Spleen (tissue), 7 donors: ENCODE measurements at regions not wholly inside any gene's neighbourhood (a gene's known extent, or its start where the extent isn't known, plus 50 kb on each side); places are given as distances from the start of the nearest gene placed in this dataset.

Experiments used
- CTCF ChIP-seq, 11 experiments: fragments of 200-600 bp in 7 of 11; fragments of 450-650 bp in 4 of 11; sonication (generic) in 4 of 11; IDR thresholded peaks in 8 of 11; conservative IDR thresholded peaks in 3 of 11; 1 replicate in 7 of 11; 2 replicates in 4 of 11; pipeline versions ENCODE4 v1.4.0 to v1.8.0; 2016 to 2021; ENCODE audit warnings: antibody characterized with exemption in 11 of 11, inconsistent platforms in 4 of 11, mild to moderate bottlenecking in 1 of 11
- POLR2A ChIP-seq, 3 donors: fragments of 450-650 bp; IDR thresholded peaks; one replicate each; pipeline ENCODE4 v1.5.1; 2017; ENCODE audit warnings: antibody characterized with exemption in 3 of 3, mild to moderate bottlenecking in 1 of 3
- POLR2AphosphoS5 ChIP-seq, 3 donors: sonication (generic); formaldehyde crosslinking; IDR thresholded peaks; one replicate each; pipeline ENCODE4 v1.5.1; 2017; ENCODE audit warnings: antibody characterized with exemption in 3 of 3
- donor health status: DM: no; HTN: no; CAD: no; lungs with moderate emphysema.
- donor health status: DM: no; HTN: no; CAD: no.
- donor health status: DM: no; HTN: no; CAD: no.

GRCh38 chr17:33941744-33942143, 313.3 kb upstream of the CCL2 start:
- TF ChIP-seq CTCF (IDR thresholded peaks at IDR 0.05 in 8 of 11, conservative IDR thresholded peaks at IDR 0.05 in 3 of 11) (no peak), POLR2AphosphoS5 (IDR thresholded peaks at IDR 0.05) (no peak), POLR2A (IDR thresholded peaks at IDR 0.05) (no peak)
